ENCODE measurements at regions not wholly inside any gene's neighbourhood (a gene's known extent, or its start where the extent isn't known, plus 50 kb on each side); places are given as distances from the start of the nearest gene placed in this dataset.
"Not testable (repeated sequence)": the region's sequence is repeated elsewhere in the genome, so short reads cannot be mapped to it uniquely, and the experiment has no call there.

DNA sequence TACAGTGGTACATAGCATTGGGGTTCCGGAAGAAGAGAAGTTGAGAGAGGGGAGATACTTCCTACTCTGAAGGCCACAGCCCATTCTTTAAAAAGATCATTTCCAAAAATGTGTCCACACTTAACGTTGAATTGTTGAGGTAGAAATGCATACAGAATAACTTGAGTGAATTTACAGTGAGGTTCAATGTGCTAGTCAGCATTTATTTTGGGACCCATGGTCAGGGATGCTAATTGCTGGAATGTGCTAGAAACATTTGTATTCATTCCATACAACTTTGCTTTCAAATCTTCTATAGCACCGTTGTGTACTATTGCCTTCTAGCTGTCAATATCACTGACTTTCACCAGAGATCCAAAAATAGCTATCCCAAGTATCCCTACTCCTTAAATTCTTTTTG, 325.9 kb downstream of the SATB2 start:
- no peak for DNase-seq (ENCODE audit: low spot score)

DNA sequence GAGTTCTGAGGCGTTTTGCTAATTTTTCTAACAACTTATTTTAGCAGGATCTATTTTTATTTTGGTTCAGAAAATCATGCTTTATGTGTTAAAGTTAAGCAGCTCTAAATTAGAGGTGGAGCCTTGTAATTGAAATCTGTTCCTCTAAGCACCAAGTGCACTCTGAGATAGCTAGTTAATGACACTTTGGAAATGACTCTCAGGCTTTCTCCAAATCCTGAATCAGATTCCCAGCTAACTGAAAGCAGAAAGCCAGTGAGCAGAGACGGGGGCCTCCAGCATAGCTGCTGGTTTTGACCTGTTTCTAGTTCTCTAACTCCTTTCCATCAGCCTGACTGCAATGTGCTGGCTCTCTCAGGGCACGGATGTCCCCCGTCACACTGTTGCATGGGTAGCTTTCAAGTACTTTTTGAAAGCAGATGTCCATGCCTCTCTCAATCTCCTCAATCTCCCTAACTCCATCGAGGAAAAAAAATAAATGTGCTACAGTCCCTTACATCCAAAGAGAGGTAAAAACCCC, 326.5 kb downstream of the SATB2 start:
- no peak for DNase-seq (ENCODE audit: low spot score)

DNA sequence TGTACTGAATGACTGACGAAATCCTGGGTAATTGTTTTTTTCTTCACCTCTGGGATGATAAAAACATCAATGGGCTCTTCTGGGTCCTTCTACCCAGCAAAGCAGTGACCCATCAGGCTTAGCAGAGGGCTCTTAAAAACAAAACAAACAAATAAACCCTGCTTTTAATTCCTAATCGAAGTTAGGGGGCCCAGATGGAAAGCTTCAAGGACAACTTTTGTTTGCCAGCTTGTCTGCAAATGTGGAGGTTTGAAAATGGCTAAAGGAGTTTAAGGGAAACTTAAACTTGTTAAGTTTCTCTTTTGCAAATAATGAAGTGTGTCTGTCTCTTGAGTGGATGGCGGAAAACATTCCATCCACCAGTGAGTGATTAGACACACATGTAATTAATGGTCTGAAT, 327.2 kb downstream of the SATB2 start:
- no peak for DNase-seq (ENCODE audit: low spot score)

DNA sequence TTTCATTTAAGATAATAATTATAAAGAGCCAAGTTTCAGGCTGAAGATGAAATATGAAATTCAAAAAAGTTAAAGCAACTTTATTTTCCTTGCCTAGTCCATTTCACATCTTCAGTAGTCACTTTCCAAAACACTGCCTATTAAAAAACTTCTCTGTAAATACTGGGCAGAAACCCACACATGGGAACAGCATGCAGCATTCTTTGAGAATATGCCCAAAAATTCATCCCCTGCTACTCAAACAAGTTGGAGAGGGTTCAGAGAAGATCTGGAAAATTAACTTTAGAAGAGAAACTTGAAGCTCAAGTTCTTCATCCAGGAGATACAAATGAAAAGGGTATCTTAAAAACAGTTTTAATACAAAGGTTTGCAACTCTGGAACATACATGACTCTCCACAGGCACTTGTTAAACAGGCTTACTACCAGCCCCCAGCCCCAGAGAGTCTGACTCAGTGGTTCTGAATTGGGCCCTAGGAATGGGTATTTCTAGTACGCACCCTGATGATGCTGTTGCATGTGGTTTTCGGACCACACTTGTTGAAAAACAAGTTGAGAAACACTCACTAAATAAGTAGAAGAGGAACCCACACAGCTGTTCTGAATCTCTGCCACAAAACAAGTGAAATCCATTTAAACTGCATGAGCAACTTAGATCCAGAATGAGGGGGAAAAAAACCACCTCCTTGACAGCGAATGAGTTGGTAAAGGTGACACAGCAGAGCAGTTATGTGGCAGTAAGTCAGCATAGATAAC, 329.1 kb downstream of the SATB2 start:
- no peak for DNase-seq (ENCODE audit: low spot score)

DNA sequence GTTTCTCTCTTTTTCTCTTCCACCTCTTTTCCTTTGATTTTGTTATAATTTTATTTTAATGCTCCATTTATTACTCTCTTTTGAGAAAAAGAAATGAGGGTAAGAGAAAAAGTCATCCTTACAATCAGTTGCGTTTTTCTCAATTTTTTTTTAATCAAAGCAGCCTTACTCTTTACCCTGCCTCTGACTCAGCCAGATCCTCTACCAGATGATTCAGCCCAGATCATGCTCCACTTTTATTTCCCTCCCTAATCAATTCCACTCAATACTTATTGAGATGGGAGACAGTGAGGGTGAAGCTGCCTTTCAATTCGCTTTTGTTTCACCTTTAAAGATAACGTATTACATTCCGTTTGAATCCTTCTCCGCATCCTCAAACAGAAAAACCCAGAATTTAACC, 337.9 kb downstream of the SATB2 start:
- DNase-seq (ENCODE audit: low spot score): no peak

DNA sequence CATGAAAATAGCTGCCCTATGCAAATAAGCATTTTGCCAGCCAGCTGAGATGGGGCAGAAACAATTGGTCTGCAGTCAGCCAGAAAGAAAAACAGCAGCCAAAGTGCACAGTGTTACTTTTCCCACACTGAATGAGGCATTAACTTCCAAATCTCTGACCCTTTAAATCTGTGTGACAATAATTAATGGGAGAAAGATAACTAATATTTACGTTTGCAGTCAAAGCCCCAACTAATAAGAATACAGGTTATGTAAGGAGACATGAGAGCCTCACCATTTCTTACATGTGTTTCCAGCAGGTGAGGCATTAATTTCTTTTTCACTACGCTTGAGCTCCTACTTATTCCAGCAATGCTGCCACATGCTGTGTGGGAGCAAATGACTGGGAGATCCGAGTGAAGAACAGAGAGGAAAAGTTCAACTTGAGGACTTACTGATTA, 339.0 kb downstream of the SATB2 start:
- no peak for DNase-seq (ENCODE audit: low spot score)

DNA sequence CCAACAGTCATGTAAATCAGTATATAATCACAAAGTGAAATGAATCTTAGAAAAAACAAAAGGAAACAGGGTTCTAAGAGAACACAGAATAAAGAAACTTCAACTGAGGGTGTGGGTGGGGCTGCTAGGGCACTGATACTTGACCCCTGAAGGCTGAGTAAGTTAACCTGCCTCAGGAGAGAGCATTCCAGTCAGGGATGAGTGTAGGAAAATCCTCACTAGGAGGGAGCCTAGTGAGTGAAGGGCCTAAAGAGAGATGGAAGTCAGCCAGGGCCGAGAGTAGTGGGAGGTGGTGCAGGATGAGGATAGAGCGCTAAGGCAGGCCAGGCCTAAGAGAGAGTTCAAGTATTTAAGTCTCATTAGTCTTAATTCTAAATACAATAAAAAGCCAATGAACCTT, 342.6 kb downstream of the SATB2 start:
- DNase-seq (ENCODE audit: low spot score): no peak

DNA sequence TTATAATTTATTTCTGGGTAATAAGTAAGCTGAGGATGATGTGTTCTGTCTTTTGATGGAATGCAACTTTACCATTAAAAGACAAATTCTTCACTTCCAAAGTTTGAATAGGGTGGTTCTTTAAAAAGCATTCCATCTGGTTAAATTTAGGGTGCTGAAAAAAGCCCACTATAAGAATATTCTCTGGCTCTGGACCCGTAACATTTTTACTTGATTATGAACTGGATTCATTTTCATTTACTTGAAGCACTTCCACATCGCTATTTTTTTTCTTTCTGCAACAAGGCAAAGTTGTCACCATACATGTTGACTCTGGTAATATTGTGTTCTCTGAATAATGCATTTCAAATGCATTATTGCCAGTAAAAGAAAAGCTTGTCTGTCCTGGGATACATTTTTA, 344.6 kb downstream of the SATB2 start:
- no peak for DNase-seq (ENCODE audit: low spot score)

DNA sequence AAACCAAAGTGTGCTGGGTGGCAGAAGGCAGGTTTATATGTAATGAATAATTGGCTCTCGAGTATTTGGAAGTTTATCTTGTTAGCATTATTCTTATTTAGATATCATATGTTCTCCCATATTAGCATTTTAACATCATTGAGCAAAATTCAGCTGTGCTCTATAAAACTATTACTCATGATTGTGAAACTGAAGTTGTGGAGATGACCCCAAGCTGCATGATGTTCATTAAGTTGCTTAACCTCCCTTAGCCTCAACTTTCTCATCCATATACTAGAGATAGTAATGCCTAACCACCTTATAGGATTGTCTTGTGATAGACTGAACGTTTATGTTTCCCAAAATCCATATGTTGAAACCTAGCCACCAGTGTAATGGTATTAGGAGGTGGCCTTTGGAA, 346.3 kb downstream of the SATB2 start:
- no peak for DNase-seq (ENCODE audit: low spot score)

DNA sequence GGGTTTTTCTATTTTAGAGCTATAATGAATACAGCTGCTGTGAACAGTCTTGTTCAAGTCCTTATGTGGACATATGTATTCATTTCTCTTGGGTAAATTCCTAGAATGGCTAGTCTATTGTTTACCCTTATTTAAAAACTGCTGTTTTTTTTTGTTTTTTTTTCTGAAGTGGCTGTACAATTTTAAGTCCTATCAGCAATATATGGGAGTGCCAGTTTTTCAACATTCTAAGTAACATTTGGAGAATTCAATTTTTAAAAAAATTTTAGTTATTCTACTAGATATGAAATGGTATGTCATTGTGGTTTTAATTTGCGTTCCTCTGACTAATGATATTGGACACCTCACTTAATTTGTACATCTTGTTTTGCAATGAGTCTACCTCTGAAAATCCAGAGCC, 349.7 kb downstream of the SATB2 start:
- DNase-seq (ENCODE audit: low spot score): no peak

DNA sequence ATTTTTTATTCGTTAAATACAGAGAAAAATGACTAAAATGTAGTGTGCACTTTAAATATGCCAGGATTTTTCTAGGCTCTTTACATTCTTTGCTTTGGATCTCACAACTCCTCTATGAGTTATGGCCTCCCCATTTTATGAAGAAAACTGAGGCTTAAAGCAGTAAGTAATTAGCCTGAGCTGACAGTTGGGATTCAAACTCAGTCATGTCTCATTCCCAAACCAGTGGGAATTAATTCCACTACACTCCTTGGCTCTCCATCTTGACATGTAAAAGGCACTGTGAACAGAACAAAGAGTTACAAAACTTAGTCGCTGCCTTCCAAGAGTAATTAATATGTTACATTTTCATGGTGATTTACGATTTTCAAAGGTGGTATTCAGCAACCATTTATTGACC, 351.9 kb downstream of the SATB2 start:
- DNase-seq (ENCODE audit: low spot score): no peak

DNA sequence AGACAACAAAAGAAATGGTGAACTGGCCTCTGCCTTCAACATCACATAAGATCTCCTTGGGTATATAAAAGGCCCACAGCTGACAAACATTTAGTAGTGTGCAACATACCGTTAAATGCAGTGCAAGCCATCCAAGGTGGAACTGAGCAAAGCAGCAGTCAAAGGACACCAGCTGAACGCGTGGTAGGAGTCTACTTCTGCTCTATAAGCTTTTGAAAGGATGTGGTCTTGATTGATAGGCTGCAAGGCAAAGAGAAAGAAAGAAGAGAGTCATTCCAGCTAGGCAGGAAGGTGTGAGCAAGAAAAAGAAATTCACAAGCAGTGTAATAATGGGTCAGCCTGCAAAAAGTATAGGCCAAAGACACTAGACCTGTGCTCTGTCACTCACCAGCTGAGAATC, 356.3 kb downstream of the SATB2 start:
- no peak for DNase-seq (ENCODE audit: low spot score)

DNA sequence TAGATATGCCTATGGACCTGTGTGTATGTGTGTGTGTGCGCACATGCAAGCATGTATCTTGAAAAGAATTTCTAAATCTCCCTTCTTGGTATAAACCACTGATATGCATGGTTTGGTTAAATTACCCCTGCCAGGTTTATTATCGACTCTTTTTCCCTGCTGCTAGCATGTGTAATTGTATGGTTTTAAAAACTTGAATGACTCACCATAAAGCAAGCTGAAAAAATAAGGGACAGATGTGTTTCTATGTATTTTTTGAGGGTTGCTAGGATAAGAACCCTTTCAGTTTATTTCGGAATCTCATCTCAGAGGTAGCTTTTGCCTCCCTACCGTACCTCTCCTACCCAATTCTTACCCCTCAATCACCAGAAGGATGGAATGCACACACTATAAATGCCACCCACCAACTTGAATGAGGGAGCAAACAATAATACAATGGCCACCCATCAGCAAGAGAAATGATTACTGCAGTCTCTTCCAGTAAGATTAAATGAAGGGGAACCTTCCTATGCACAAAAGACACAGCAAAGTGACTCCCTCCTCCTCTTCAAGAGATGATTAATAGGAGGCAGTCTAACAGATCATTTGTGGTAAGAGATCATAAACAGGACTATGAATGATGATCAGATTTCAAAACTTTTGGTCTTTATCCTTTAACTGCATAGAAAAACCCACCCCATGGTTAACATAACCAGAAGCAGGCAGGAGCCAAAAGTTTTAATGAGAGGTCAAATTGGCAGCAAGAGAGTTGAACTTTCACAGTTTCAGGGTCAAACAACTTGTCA, 357.2 kb downstream of the SATB2 start:
- no peak for DNase-seq (ENCODE audit: low spot score)

DNA sequence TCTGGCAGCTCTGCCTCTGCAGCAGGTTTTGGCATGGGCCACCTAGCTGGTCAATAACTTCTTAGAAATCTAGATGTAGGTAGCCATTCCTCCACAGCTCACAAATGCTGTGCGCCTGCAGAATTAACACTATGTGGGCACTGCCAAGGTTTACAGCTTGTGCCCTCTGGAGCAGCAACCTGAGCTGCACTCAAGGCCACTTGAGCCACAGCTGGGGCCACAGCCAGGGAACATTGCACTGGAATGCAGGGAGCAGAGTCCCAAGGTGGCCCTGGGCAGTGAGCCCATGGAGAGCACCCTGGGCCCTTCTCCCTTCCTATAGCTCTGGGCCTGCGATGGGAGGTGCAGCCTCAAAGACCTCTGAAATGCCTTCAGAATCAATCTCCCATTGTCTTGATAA, 365.3 kb downstream of the SATB2 start:
- DNase-seq (ENCODE audit: low spot score): no peak

DNA sequence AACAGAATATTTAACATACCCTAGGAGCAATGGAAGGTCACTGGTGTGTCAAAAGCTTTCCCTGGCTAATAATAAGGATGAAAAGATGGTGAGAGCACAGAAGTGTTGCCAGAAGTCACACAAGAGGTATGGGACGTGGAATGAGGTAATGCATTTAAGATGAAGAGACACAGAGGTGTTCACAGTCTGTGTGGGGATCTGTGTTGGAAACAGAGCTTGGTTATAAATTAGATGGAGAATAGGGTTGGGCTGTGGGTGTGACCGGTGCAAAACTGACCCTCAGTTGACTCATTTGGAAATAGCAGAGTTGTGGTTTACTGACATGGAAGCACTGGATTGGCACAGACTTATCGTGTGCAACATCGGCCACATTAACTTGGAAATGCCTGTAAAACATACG, 372.5 kb downstream of the SATB2 start:
- DNase-seq (ENCODE audit: low spot score): no peak

DNA sequence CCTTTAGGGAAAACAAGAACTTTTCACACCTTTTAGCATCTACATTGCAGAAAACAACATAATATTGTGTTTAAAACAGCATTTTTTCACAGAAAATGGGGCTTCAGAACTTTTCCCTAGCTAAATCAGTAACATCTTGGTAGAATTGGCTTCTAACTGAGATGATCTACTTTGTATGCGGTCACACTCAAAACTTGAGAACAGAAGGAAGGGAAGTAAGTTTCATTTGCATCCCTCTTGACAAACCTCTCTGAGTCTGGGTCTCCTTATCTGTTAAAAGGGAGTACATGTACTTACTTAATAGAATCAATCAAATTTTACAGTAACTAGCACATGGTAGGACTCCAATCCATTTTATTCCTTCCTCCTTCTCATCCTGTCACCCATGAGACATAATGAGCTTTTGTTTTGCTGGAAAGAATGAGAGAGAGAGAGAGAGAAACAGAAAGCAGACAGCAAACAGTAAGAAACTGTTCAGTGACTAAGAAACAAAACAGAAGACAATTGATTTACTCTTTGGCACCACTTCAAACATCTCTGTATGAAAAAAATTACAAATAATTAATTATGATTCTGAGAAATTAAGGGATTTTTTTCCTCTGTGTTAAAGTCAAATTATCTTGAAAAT, 387.3 kb downstream of the SATB2 start:
- no peak for DNase-seq (ENCODE audit: low spot score)

DNA sequence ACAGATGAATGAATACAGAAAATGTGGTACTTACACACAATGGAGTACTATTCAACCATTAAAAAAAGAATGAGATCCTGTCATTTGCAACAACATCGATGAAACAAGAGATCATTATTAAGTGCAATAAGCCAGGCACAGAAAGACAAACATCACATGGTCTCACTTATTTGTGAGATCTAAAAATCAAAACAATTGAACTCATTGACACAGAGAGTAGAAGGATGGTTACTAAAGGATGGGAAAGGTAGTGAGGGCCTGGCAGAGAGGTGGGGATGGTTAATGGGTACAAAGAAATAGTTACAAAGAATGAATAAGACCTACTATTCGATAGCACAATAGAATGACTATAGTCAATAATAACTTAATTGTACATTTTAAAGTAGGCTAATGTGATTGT, 393.5 kb downstream of the SATB2 start:
- no peak for DNase-seq (ENCODE audit: low spot score)

DNA sequence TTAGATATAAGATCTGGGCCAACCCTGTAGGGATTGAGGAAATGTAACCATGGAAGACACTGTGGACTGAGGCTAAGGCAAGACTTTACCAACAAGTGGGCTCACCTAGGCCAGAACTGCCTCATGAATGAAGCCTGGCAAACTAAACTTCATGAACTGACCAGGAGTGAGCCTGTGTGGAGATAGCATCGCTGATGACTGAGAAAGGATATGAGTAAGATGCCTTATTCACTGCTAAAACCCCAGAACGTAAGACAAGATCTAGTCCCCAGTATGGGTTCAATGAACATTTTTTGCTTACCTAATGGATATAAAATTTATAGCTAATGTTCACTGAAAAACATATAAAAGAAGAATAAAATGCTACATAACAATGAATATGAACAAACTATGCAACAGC, 399.8 kb downstream of the SATB2 start:
- no peak for DNase-seq (ENCODE audit: low spot score)

DNA sequence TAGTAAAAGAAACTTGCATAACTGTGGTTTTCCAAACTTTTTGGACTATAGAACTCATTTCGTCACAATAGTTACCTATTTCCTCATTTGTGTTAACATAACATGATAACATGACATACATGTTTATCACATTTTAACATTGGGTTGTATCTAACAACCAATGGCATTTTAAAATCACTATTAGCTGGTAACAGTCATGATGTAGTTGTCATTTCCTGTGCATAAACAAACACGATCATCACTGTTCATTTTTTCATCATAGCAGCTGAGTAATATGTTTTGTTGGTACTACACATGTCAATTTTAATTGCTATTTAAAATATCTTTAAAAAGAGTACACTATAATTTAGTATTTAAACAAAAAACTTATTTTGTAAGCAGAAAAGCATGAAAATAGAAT, 402.4 kb downstream of the SATB2 start:
- no peak for DNase-seq (ENCODE audit: low spot score)

DNA sequence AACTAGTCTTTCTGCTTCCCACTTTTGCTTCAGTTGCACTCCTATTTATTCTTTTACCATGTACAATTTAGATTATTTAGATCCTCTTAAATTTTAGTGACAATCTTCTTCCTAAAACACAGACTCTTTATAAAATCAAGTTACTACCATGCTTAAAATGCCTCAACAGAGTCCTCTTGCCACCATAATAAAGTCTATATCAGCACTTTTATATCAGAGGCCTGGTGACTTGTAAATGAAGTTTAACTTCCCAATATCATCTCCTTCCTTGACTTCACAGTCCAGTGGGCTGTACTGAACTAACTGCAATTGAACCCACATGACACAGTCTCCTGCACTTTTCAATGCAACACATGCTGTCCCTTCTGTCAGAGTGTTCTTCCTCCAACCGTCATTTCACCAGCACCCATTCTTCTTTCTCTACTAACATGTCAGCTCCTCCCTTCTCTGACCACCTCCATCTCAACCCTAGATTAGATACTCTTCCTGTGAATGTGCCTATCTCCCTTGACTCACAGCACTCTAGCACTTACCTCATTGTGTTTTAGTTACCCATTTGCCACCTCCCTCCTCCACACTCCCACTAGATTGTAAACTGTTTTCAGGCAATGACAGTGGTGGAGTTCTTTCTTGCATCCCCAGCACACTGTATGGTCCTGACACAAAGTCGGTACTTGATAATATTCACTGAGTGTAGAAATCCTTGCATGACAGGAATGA, 414.9 kb downstream of the SATB2 start:
- no peak for DNase-seq (ENCODE audit: low spot score)

DNA sequence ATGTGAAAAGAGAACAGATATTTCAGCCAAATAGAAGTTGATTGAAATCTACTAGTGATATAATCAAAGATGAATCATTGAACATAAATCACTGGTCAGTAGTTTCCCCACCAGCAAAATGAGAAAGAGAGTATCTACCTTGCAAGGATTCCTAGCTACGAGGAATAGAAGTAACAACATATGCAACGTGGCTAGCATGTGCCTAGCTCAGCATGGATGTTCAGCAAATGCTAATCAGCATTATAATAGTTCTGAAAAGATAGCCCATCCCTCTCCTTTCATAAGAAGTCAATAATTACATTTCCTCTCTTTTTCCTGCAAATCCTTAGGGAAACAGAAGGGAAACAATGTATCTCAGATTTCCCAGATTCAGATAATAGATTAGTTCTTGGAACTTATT, 417.2 kb downstream of the SATB2 start:
- no peak for DNase-seq (ENCODE audit: low spot score)

DNA sequence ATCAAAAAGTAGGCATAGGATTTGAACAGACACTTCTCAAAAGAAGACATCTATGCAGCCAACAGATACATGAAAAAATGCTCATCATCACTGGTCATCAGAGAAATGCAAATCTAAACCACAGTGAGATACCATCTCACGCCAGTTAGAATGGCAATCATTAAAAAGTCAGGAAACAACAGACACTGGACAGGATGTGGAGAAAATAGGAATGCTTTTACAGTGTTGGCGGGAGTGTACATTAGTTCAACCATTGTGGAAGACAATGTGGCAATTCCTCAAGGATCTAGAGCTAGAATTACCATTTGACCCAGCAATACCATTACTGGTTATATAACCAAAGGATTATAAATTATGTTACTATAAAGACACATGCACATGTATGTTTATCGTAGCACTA, 424.0 kb downstream of the SATB2 start:
- DNase-seq (ENCODE audit: low spot score): not testable (repeated sequence)

Data from ecto neural progenitor cell (in vitro differentiated cells).